Endodermal cell (in vitro differentiated cells): ENCODE measurements at regions not wholly inside any gene's neighbourhood (a gene's known extent, or its start where the extent isn't known, plus 50 kb on each side); places are given as distances from the start of the nearest gene placed in this dataset.

Source experiments
- DNase-seq: peaks from one replicate; pipeline ENCODE4 v3.0.0-alpha.2; 2017
- H3K27ac ChIP-seq: 2 replicates; pipeline ENCODE4 v1.5.1; 2013; ENCODE audit warnings: mild to moderate bottlenecking, low read depth, low read length, moderate library complexity
- H3K27me3 ChIP-seq: 2 replicates; pipeline ENCODE4 v1.6.1; 2013; ENCODE audit warnings: mild to moderate bottlenecking, low read length, moderate library complexity; ENCODE audit not compliant: insufficient read depth, control insufficient read depth, poor library complexity, severe bottlenecking
- H3K36me3 ChIP-seq: 2 replicates; pipeline ENCODE4 v1.7.0; 2013; ENCODE audit warnings: mild to moderate bottlenecking, low read length, moderate library complexity; ENCODE audit not compliant: control insufficient read depth, insufficient read depth
- H3K4me1 ChIP-seq: one replicate; pipeline ENCODE4 v1.7.0; 2013; ENCODE audit warnings: low read length; ENCODE audit not compliant: control insufficient read depth, insufficient read depth
- H3K4me3 ChIP-seq: 2 replicates; pipeline ENCODE4 v1.5.1; 2013; ENCODE audit warnings: mild to moderate bottlenecking, low read length, moderate library complexity
- H3K9ac ChIP-seq: 2 replicates; pipeline ENCODE4 v1.6.1; 2013; ENCODE audit warnings: mild to moderate bottlenecking, low read length, moderate library complexity; ENCODE audit not compliant: poor library complexity, severe bottlenecking; ENCODE audit errors: extremely low read depth
- H3K9me3 ChIP-seq: 2 replicates; pipeline ENCODE4 v1.6.1; 2013; ENCODE audit warnings: mild to moderate bottlenecking, low read length, moderate library complexity; ENCODE audit not compliant: control insufficient read depth
- H3K27ac Mint-ChIP-seq: 2 replicates; pipeline ENCODE4 v1.8.0; 2020; ENCODE audit warnings: mixed read lengths
- H3K27me3 Mint-ChIP-seq: 2 replicates; pipeline ENCODE4 v1.8.0; 2021; ENCODE audit warnings: mild to moderate bottlenecking, mixed read lengths; ENCODE audit not compliant: insufficient read depth
- H3K36me3 Mint-ChIP-seq: 2 replicates; pipeline ENCODE4 v1.8.0; 2020; ENCODE audit warnings: low read depth, mixed read lengths
- H3K4me1 Mint-ChIP-seq: 2 replicates; pipeline ENCODE4 v1.8.0; 2020; ENCODE audit warnings: mixed read lengths
- H3K4me3 Mint-ChIP-seq: 2 replicates; pipeline ENCODE4 v1.8.0; 2020; ENCODE audit warnings: mild to moderate bottlenecking, moderate library complexity, mixed read lengths
- H3K9me3 Mint-ChIP-seq: 2 replicates; pipeline ENCODE4 v1.8.0; 2020; ENCODE audit warnings: mild to moderate bottlenecking, mixed read lengths
- WGBS, 2 experiments: methylation state at CpG; one replicate each; pipeline versions ENCODE4 v1.1.5 to v1.1.7; 2013; ENCODE audit warnings: missing lambda C conversion rate in 2 of 2, mixed read lengths in 1 of 2; ENCODE audit not compliant: insufficient coverage in 1 of 2, insufficient read length in 1 of 2; 5-methylcytosine and 5-hydroxymethylcytosine counted together
- TF ChIP-seq, protein P1 (sequence below): fragments of 200-600 bp; sonication (generic); conservative IDR thresholded peaks from 2 replicates; pipeline ENCODE4 v1.5.0; 2021; ENCODE audit warnings: antibody characterized with exemption, mild to moderate bottlenecking

DNA sequence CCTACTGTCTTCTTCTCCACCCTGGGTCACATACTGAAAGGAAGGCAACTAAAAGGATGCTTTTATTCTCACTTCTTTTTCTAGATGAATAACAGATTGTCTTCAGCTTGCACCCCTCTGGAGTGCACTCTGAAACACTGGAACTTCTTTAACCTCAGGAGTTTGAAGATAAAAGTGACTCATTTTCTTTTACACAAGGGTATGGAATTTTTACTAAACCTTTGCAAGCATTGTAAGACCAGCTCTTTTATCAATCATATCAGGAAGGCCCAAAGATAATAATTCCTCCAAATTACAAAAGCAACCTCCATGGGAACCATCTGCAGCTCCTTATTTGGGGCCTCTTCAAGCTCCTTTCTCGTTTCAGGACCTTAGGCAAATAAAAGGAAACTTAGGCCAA lies 193.5 kb upstream of the KIF2B start:
- Mint-ChIP-seq H3K4me1 (peaks cover 32% of the 10 kb centered on the region), H3K4me3 (no peak overlapping the region)
- 88% methylated on average over 1 of the region's 1 CpG; no CpG with 5 or more reads in 1 of the 2 experiments for WGBS, 2 experiments

DNA sequence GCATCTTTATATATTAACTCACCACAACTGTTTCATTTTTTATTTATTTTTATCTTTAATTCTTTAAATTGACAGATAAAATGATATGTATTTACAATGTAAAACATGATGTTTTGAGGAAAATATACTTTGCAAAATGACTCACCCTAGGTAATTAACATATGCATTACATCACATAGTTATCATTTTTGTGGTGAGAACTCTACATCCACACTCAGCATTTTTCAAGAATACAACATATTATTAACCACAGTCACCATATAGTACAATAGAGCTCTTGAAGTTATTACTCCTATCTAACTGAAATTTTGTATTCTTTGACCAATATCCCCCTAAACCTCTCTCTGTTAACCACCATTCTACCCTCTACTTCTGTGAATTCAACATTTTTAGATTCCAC lies 194.7 kb upstream of the KIF2B start:
- H3K27me3 Mint-ChIP-seq: no peaks in the 10 kb centered on the region
- no peak overlapping the region for H3K27ac ChIP-seq
- no peaks in the 10 kb centered on the region for H3K9me3 Mint-ChIP-seq
- H3K9me3 ChIP-seq: no peaks in the 10 kb centered on the region
- no peak overlapping the region for H3K9ac ChIP-seq
- no peak overlapping the region for H3K4me3 ChIP-seq
- DNase-seq: no peak
- H3K27me3 ChIP-seq: no peaks in the 10 kb centered on the region
- H3K4me1 Mint-ChIP-seq: peaks cover 28% of the 10 kb centered on the region
- H3K27ac Mint-ChIP-seq: no peak overlapping the region
- TF ChIP-seq, protein P1, sequence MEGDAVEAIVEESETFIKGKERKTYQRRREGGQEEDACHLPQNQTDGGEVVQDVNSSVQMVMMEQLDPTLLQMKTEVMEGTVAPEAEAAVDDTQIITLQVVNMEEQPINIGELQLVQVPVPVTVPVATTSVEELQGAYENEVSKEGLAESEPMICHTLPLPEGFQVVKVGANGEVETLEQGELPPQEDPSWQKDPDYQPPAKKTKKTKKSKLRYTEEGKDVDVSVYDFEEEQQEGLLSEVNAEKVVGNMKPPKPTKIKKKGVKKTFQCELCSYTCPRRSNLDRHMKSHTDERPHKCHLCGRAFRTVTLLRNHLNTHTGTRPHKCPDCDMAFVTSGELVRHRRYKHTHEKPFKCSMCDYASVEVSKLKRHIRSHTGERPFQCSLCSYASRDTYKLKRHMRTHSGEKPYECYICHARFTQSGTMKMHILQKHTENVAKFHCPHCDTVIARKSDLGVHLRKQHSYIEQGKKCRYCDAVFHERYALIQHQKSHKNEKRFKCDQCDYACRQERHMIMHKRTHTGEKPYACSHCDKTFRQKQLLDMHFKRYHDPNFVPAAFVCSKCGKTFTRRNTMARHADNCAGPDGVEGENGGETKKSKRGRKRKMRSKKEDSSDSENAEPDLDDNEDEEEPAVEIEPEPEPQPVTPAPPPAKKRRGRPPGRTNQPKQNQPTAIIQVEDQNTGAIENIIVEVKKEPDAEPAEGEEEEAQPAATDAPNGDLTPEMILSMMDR: no peak
- H3K36me3 Mint-ChIP-seq: no peaks in the 10 kb centered on the region
- H3K4me1 ChIP-seq: no peaks in the 10 kb centered on the region
- no peak overlapping the region for H3K4me3 Mint-ChIP-seq
- H3K36me3 ChIP-seq: no peaks in the 10 kb centered on the region

More for the DNA sequence above, 193.5 kb upstream of the KIF2B start:
- Mint-ChIP-seq H3K27ac (no peak overlapping the region), H3K36me3 (no peaks in the 10 kb centered on the region), H3K27me3 (no peaks in the 10 kb centered on the region), H3K9me3 (no peaks in the 10 kb centered on the region)
- Histone ChIP-seq H3K9ac (no peak overlapping the region), H3K4me3 (no peak overlapping the region), H3K27me3 (no peaks in the 10 kb centered on the region), H3K27ac (no peak overlapping the region), H3K9me3 (no peaks in the 10 kb centered on the region), H3K36me3 (no peaks in the 10 kb centered on the region), H3K4me1 (no peaks in the 10 kb centered on the region)
- TF ChIP-seq, protein P1: no peak
- DNase-seq: no peak

DNA sequence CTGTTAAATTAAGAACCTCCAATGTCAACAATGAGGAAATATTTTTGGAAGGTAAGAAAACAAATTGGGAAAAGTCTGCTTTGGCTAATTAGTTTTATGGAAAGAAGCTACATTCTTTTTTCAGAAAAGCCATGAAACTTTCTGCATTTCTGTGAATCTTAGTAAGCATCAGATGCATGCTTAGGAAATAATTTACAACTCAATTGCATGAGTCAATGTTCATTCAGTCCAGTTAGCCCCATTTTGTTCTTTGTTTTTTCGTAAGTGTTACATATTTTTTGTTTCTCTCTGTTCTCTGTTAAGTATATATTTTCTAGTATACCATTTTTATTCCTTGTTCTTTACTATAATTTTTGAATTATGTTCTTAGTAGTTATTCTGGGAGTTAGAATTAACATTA lies 195.2 kb upstream of the KIF2B start:
- H3K9ac ChIP-seq: no peak overlapping the region
- no peak overlapping the region for H3K27ac ChIP-seq
- DNase-seq: no peak
- no peaks in the 10 kb centered on the region for H3K36me3 ChIP-seq
- H3K27me3 ChIP-seq: no peaks in the 10 kb centered on the region
- H3K4me1 ChIP-seq: no peaks in the 10 kb centered on the region
- no peaks in the 10 kb centered on the region for H3K9me3 Mint-ChIP-seq
- H3K9me3 ChIP-seq: no peaks in the 10 kb centered on the region
- H3K27me3 Mint-ChIP-seq: no peaks in the 10 kb centered on the region
- H3K4me3 ChIP-seq: no peak overlapping the region
- no peaks in the 10 kb centered on the region for H3K36me3 Mint-ChIP-seq
- no peak overlapping the region for H3K27ac Mint-ChIP-seq
- no peak overlapping the region for H3K4me3 Mint-ChIP-seq
- WGBS, 2 experiments: 83% methylated on average over 1 of the region's 1 CpG; no CpG with 5 or more reads in 1 of the 2 experiments
- H3K4me1 Mint-ChIP-seq: peaks cover 28% of the 10 kb centered on the region
- TF ChIP-seq, protein P1: no peak
